Endothelial cell of umbilical vein (primary cell): ENCODE measurements at regions not wholly inside any gene's neighbourhood (a gene's known extent, or its start where the extent isn't known, plus 50 kb on each side); places are given as distances from the start of the nearest gene placed in this dataset.

Source experiments
- BruUV-seq: library from RNA; stranded (reverse); fragments of 400-500 nt; replicated peaks from 2 replicates; lab custom pipeline; 2021; lab: Mats Ljungman, UMichigan
- CTCF ChIA-PET: fragments of 300-600, 350-600 bp; sonication (Branson Sonifier 250); formaldehyde crosslinking; loops from one replicate; lab custom pipeline; 2021; ENCODE audit warnings: antibody characterized with exemption, inconsistent platforms; lab: Charles Lee
- POLR2A ChIA-PET: fragments of 300-600, 350-600 bp; sonication (Branson Sonifier 250); formaldehyde crosslinking; loops from one replicate; lab custom pipeline; 2021; ENCODE audit warnings: antibody characterized with exemption, inconsistent platforms; lab: Charles Lee
- DNase-seq: peaks from one replicate; pipeline ENCODE4 v3.0.0-alpha.2; 2011; ENCODE audit warnings: low read depth, low spot score
- FAIRE-seq: peaks from 2 replicates; lab custom pipeline; 2011; peaks lifted over from hg19 to GRCh38; lab: Jason Lieb, UNC
- H2AFZ ChIP-seq: 2 replicates; pipeline ENCODE4 v1.6.0; 2012; ENCODE audit warnings: low read depth, low read length, control low read depth, inconsistent platforms
- H3K27ac ChIP-seq: 2 replicates; pipeline ENCODE4 v1.5.1; 2011; ENCODE audit warnings: low read depth, mild to moderate bottlenecking, control low read depth, low read length, moderate library complexity; ENCODE audit not compliant: insufficient read depth
- H3K27me3 ChIP-seq, 2 experiments: 2 replicates each; pipeline versions ENCODE4 v1.6.0 to v1.6.1; 2011; ENCODE audit warnings: low read length in 2 of 2, mixed read lengths in 1 of 2; ENCODE audit not compliant: control insufficient read depth in 2 of 2, insufficient read depth in 2 of 2
- H3K36me3 ChIP-seq, 2 experiments: 2 replicates in 1 of 2; 3 replicates in 1 of 2; pipeline ENCODE4 v1.5.1; 2011; ENCODE audit warnings: low read length in 2 of 2, mild to moderate bottlenecking in 1 of 2, moderate library complexity in 1 of 2; ENCODE audit not compliant: control insufficient read depth in 2 of 2, insufficient read depth in 2 of 2; ENCODE audit errors: extremely low read depth in 1 of 2
- H3K4me1 ChIP-seq: 3 replicates; pipeline ENCODE4 v1.5.1; 2011; ENCODE audit warnings: mild to moderate bottlenecking, low read length; ENCODE audit not compliant: control insufficient read depth, insufficient read depth; ENCODE audit errors: extremely low read depth
- H3K4me2 ChIP-seq: 2 replicates; pipeline ENCODE4 v1.6.1; 2011; ENCODE audit warnings: low read length, control low read depth, mixed read lengths; ENCODE audit not compliant: insufficient read depth
- H3K4me3 ChIP-seq, 3 experiments: fragments of 200-600 bp in 1 of 3; sonication (generic), shearing (Covaris generic) in 1 of 3; replicated peaks in 1 of 3; 2 replicates each; pipeline ENCODE4 v1.5.1; 2011 to 2016; ENCODE audit warnings: control low read depth in 3 of 3, low read length in 3 of 3, mild to moderate bottlenecking in 2 of 3, inconsistent platforms in 1 of 3, low read depth in 1 of 3, moderate library complexity in 1 of 3; ENCODE audit not compliant: insufficient read depth in 1 of 3
- H3K79me2 ChIP-seq: 2 replicates; pipeline ENCODE4 v1.6.0; 2012; ENCODE audit warnings: low read length, inconsistent platforms; ENCODE audit not compliant: control insufficient read depth, insufficient read depth
- H3K9ac ChIP-seq: replicated peaks from 2 replicates; pipeline ENCODE3; 2011; ENCODE audit warnings: low read length, control low read depth; ENCODE audit not compliant: insufficient read depth; ENCODE audit errors: extremely low read depth
- H3K9me1 ChIP-seq: replicated peaks from 3 replicates; pipeline ENCODE4 v1.6.0; 2011; ENCODE audit warnings: mild to moderate bottlenecking, low read length; ENCODE audit not compliant: control insufficient read depth, insufficient read depth; ENCODE audit errors: extremely low read depth
- H3K9me3 ChIP-seq: replicated peaks from 2 replicates; pipeline ENCODE4 v1.5.1; 2012; ENCODE audit warnings: low read length, inconsistent platforms; ENCODE audit not compliant: control insufficient read depth, insufficient read depth
- H4K20me1 ChIP-seq: replicated peaks from 2 replicates; pipeline ENCODE3; 2011; ENCODE audit warnings: mild to moderate bottlenecking, low read length; ENCODE audit not compliant: control insufficient read depth, insufficient read depth; ENCODE audit errors: extremely low read depth
- CTCF ChIP-seq, 2 donors: IDR thresholded peaks; 1 replicate in 1 of 2; 2 replicates in 1 of 2; pipeline ENCODE4 v1.5.1; 2011; ENCODE audit warnings: low read length in 2 of 2, mild to moderate bottlenecking in 2 of 2, moderate library complexity in 2 of 2, control low read depth in 1 of 2, inconsistent platforms in 1 of 2, low read depth in 1 of 2; ENCODE audit not compliant: insufficient read depth in 1 of 2; ENCODE audit errors: extremely low read depth in 1 of 2
- EZH2 ChIP-seq: IDR thresholded peaks from 2 replicates; pipeline ENCODE4 v1.6.1; 2012; ENCODE audit warnings: borderline replicate concordance, low read depth, mild to moderate bottlenecking, moderate library complexity, low read length, inconsistent platforms; ENCODE audit not compliant: severe bottlenecking
- FOS ChIP-seq: IDR thresholded peaks from 2 replicates; pipeline ENCODE4 v1.6.1; 2011; ENCODE audit warnings: mild to moderate bottlenecking, low read length, moderate library complexity, borderline replicate concordance; ENCODE audit not compliant: insufficient read depth
- GATA2 ChIP-seq: IDR thresholded peaks from 2 replicates; pipeline ENCODE4 v1.7.0; 2011; ENCODE audit warnings: low read depth, mild to moderate bottlenecking, moderate library complexity, mixed read lengths, low read length; ENCODE audit not compliant: insufficient read length, insufficient read depth
- JUN ChIP-seq: IDR thresholded peaks from 2 replicates; pipeline ENCODE4 v1.6.1; 2011; ENCODE audit warnings: borderline replicate concordance, low read depth; ENCODE audit not compliant: insufficient read length, insufficient read depth
- MAX ChIP-seq: IDR thresholded peaks from 2 replicates; pipeline ENCODE4 v1.6.1; 2011; ENCODE audit not compliant: insufficient read depth, insufficient read length
- MYC ChIP-seq: IDR thresholded peaks from one replicate; pipeline ENCODE4 v1.6.1; 2011; ENCODE audit warnings: mild to moderate bottlenecking, low read depth, low read length
- POLR2A ChIP-seq: IDR thresholded peaks from 2 replicates; pipeline ENCODE4 v1.6.1; 2012; ENCODE audit warnings: low read depth, mild to moderate bottlenecking, control low read depth, low read length
- POLR2AphosphoS5 ChIP-seq: IDR thresholded peaks from 2 replicates; pipeline ENCODE4 v1.6.1; 2012; ENCODE audit warnings: low read depth, mild to moderate bottlenecking, control low read depth, low read length, moderate library complexity; ENCODE audit not compliant: insufficient read depth
- dilution Hi-C: fragments of 300-500 bp; cut with MboI; formaldehyde crosslinking; loops from one replicate; pipeline ENCODE4 v1.15.0; 2019; ENCODE audit warnings: low sequenced_read_pairs; ENCODE audit not compliant: extremely low pct_ligation_motif_present
- intact Hi-C: fragments of 100-400 bp; cut with micrococcal nuclease; formaldehyde crosslinking; loops from one replicate; pipeline ENCODE4 v1.10.0; 2022

GRCh38 chr7:67407392-67408071, 410.9 kb downstream of the TYW1 start:
- ChIA-PET CTCF (no interaction called here), POLR2A (no interaction called here)
- no peak overlapping the region for H3K9ac ChIP-seq
- no peaks in the 10 kb centered on the region for H3K9me3 ChIP-seq
- intact Hi-C loops = no loop called here
- FAIRE-seq (no peak), DNase-seq (no peak)
- H3K4me3 ChIP-seq = no peak overlapping the region
- H3K4me1 ChIP-seq = no peaks in the 10 kb centered on the region
- dilution Hi-C loops = no loop called here
- BruUV-seq = no TSS peak
- H2AFZ ChIP-seq = no peak overlapping the region
- H3K9me1 ChIP-seq = no peaks in the 10 kb centered on the region
- no peak overlapping the region for H3K4me2 ChIP-seq
- H3K27me3 ChIP-seq = no peaks in the 10 kb centered on the region
- no peak for TF ChIP-seq MYC
- TF ChIP-seq JUN = no peak
- no peak for TF ChIP-seq EZH2
- no peak for TF ChIP-seq GATA2
- TF ChIP-seq POLR2A = no peak
- no peak for TF ChIP-seq FOS
- TF ChIP-seq POLR2AphosphoS5 = no peak
- TF ChIP-seq MAX = no peak
- no peak for TF ChIP-seq CTCF (IDR thresholded peaks at IDR 0.05; ENCODE audit: extremely low read depth in 1 of 2, insufficient read depth in 1 of 2, low read depth in 1 of 2, low read length in 2 of 2)
- no peak overlapping the region for H3K27ac ChIP-seq
- no peaks in the 10 kb centered on the region for H4K20me1 ChIP-seq
- no peaks in the 10 kb centered on the region for H3K36me3 ChIP-seq
- no peaks in the 10 kb centered on the region for H3K79me2 ChIP-seq
